HG02623 (cell line): ENCODE measurements at regions not wholly inside any gene's neighbourhood (a gene's known extent, or its start where the extent isn't known, plus 50 kb on each side); places are given as distances from the start of the nearest gene placed in this dataset.
"Not testable (repeated sequence)": the region's sequence is repeated elsewhere in the genome, so short reads cannot be mapped to it uniquely, and the experiment has no call there.

Source experiments
- ATAC-seq: cut with Tn5 transposase; IDR thresholded peaks from one replicate; pipeline ENCODE4 v1.9.1; 2021; ENCODE audit warnings: moderate library complexity; ENCODE audit not compliant: unreplicated experiment

GRCh38 chr11:42669248-42669976, 642.4 kb upstream of the API5 start:
- no peak for ATAC-seq

- no peak for ATAC-seq
Measured at GRCh38 chr11:42674436-42674835, 637.4 kb upstream of the API5 start.

GRCh38 chr11:42707541-42707940, 604.3 kb upstream of the API5 start:
- ATAC-seq: no peak

- no peak for ATAC-seq
Measured at GRCh38 chr11:42709216-42709615, 602.6 kb upstream of the API5 start.

- no peak for ATAC-seq
Measured at GRCh38 chr11:42713279-42713678, 598.5 kb upstream of the API5 start.

GRCh38 chr11:42713753-42714152, 598.0 kb upstream of the API5 start:
- no peak for ATAC-seq

GRCh38 chr11:42720716-42721563, 590.9 kb upstream of the API5 start:
- no peak for ATAC-seq

- no peak for ATAC-seq
Measured at GRCh38 chr11:42727879-42728278, 583.9 kb upstream of the API5 start.

- ATAC-seq: no peak
Measured at GRCh38 chr11:42762348-42762747, 549.4 kb upstream of the API5 start.

- no peak for ATAC-seq
Measured at GRCh38 chr11:42764936-42765335, 546.9 kb upstream of the API5 start.

- no peak for ATAC-seq
Measured at GRCh38 chr11:42768576-42768975, 543.2 kb upstream of the API5 start.

- ATAC-seq: peak; percentile 68
Measured at GRCh38 chr11:42770444-42771065, 541.2 kb upstream of the API5 start.

GRCh38 chr11:42772886-42773285, 538.9 kb upstream of the API5 start:
- no peak for ATAC-seq

- ATAC-seq: no peak
Measured at GRCh38 chr11:42773729-42774128, 538.1 kb upstream of the API5 start.

- ATAC-seq: no peak
Measured at GRCh38 chr11:42774567-42774966, 537.2 kb upstream of the API5 start.

GRCh38 chr11:42777776-42778175, 534.0 kb upstream of the API5 start:
- no peak for ATAC-seq

GRCh38 chr11:42778193-42778592, 533.6 kb upstream of the API5 start:
- no peak for ATAC-seq

- ATAC-seq: no peak
Measured at GRCh38 chr11:42779555-42779954, 532.2 kb upstream of the API5 start.

- no peak for ATAC-seq
Measured at GRCh38 chr11:42786981-42787380, 524.8 kb upstream of the API5 start.

GRCh38 chr11:42795483-42795882, 516.3 kb upstream of the API5 start:
- not testable (repeated sequence) for ATAC-seq

GRCh38 chr11:42800041-42800440, 511.8 kb upstream of the API5 start:
- ATAC-seq: no peak
